GM12878 (cell line): ENCODE measurements at regions not wholly inside any gene's neighbourhood (a gene's known extent, or its start where the extent isn't known, plus 50 kb on each side); places are given as distances from the start of the nearest gene placed in this dataset.

Experiments
- ATAC-seq: fragments of 200-7000 bp; cut with Tn5 transposase; 3 replicates; pipeline ENCODE4 v1.9.1; 2020; ENCODE audit warnings: mild to moderate bottlenecking, moderate library complexity
- BruUV-seq: library from RNA; stranded (reverse); fragments of 400-500 nt; replicated peaks from 2 replicates; lab custom pipeline; 2021; lab: Mats Ljungman, UMichigan
- CTCF ChIA-PET: fragments of 300-600 bp; sonication (Branson Sonifier 250); formaldehyde crosslinking; extraction: SDS; loops from one replicate; lab custom pipeline; 2021; ENCODE audit warnings: inconsistent platforms; lab: Yijun Ruan, JAX
- POLR2A ChIA-PET: fragments of 350-600 bp; formaldehyde crosslinking; extraction: SDS; loops from one replicate; lab custom pipeline; 2021; ENCODE audit warnings: inconsistent platforms; lab: Charles Lee
- RAD21 ChIA-PET: fragments of 300-600 bp; sonication (Branson Sonifier 250); formaldehyde crosslinking; loops from one replicate; lab custom pipeline; 2023; ENCODE audit warnings: antibody characterized with exemption; ENCODE audit not compliant: unreplicated experiment; lab: Charles Lee
- SMC1A ChIA-PET: fragments of 300-600 bp; sonication (Branson Sonifier 250); formaldehyde crosslinking; loops from one replicate; lab custom pipeline; 2023; ENCODE audit not compliant: unreplicated experiment, uncharacterized antibody; lab: Charles Lee
- DNase-seq: peaks from one replicate; pipeline ENCODE4 v3.0.0-alpha.2; 2011; ENCODE audit warnings: low read depth, low spot score
- FAIRE-seq: peaks from 3 replicates; lab custom pipeline; 2011; peaks lifted over from hg19 to GRCh38; lab: Jason Lieb, UNC
- H2AFZ ChIP-seq: 2 replicates; pipeline ENCODE4 v1.6.0; 2011; ENCODE audit warnings: low read depth, low read length, control low read depth; ENCODE audit not compliant: control insufficient read depth
- H3K27ac ChIP-seq: 2 replicates; pipeline ENCODE4 v1.5.1; 2011; ENCODE audit warnings: control low read depth; ENCODE audit not compliant: control insufficient read depth, insufficient read depth
- H3K27me3 ChIP-seq, 2 experiments: replicated peaks in 1 of 2; 2 replicates each; pipeline versions ENCODE4 v1.6.0 to v1.6.1; 2011; ENCODE audit warnings: low read length in 1 of 2; ENCODE audit not compliant: control insufficient read depth in 2 of 2, insufficient read depth in 2 of 2
- H3K36me3 ChIP-seq, 2 experiments: 2 replicates each; pipeline ENCODE4 v1.5.1; 2011; ENCODE audit warnings: low read length in 1 of 2; ENCODE audit not compliant: control insufficient read depth in 2 of 2, insufficient read depth in 2 of 2
- H3K4me1 ChIP-seq: 2 replicates; pipeline ENCODE4 v1.6.1; 2011; ENCODE audit warnings: mild to moderate bottlenecking, low read length, moderate library complexity, mixed read lengths; ENCODE audit not compliant: control insufficient read depth, insufficient read depth
- H3K4me2 ChIP-seq: 2 replicates; pipeline ENCODE4 v1.6.0; 2011; ENCODE audit warnings: control low read depth; ENCODE audit not compliant: control insufficient read depth, insufficient read depth
- H3K4me3 ChIP-seq: fragments of 200-600 bp; sonication (generic); 2 replicates; pipeline ENCODE4 v1.5.1; 2016
- H3K79me2 ChIP-seq: 2 replicates; pipeline ENCODE4 v1.6.0; 2011; ENCODE audit warnings: low read length; ENCODE audit not compliant: control insufficient read depth, insufficient read depth
- H3K9ac ChIP-seq: 2 replicates; pipeline ENCODE4 v1.8.0; 2011; ENCODE audit warnings: low read length, control low read depth, mixed read lengths; ENCODE audit not compliant: control insufficient read depth, insufficient read depth
- H3K9me3 ChIP-seq: replicated peaks from 3 replicates; pipeline ENCODE4 v1.5.1; 2011; ENCODE audit warnings: mild to moderate bottlenecking, low read length; ENCODE audit not compliant: control insufficient read depth, insufficient read depth
- H4K20me1 ChIP-seq: 2 replicates; pipeline ENCODE4 v1.6.0; 2011; ENCODE audit not compliant: control insufficient read depth, insufficient read depth
- ESRRA ChIP-seq: IDR thresholded peaks from 2 replicates; pipeline ENCODE4 v1.6.1; 2012; ENCODE audit warnings: mild to moderate bottlenecking, low read length, improper control_type of control experiment
- NR2C1 ChIP-seq: fragments of 450-650 bp; IDR thresholded peaks from 2 replicates; pipeline ENCODE4 v1.6.1; 2017; ENCODE audit warnings: antibody characterized with exemption, mild to moderate bottlenecking, moderate library complexity
- PAX5 ChIP-seq: IDR thresholded peaks from 2 replicates; pipeline ENCODE4 v1.6.1; 2011; ENCODE audit warnings: low read depth, low read length, borderline replicate concordance
- WGBS: methylation state at CpG from one replicate; pipeline ENCODE4 v1.1.6; 2016; ENCODE audit warnings: low lambda C conversion rate; ENCODE audit not compliant: insufficient replicate concordance, insufficient coverage; ENCODE audit errors: missing lambda C conversion rate; 5-methylcytosine and 5-hydroxymethylcytosine counted together
- in situ Hi-C: fragments of 300-500 bp; cut with MboI; formaldehyde crosslinking; loops from 9 replicates; pipeline ENCODE4 v1.14.3; 2018; ENCODE audit warnings: mixed read lengths
- intact Hi-C: fragments of 100-400 bp; cut with micrococcal nuclease; formaldehyde crosslinking; loops from one replicate; pipeline ENCODE4 v1.14.2; 2022; ENCODE audit not compliant: unreplicated experiment
- TF ChIP-seq, protein P1 (sequence below): fragments of 450-650 bp; IDR thresholded peaks from 2 replicates; pipeline ENCODE4 v1.6.1; 2017; ENCODE audit warnings: mild to moderate bottlenecking, moderate library complexity
- TF ChIP-seq, protein P2 (sequence below): IDR thresholded peaks from 2 replicates; pipeline ENCODE4 v1.6.1; 2011; ENCODE audit warnings: mild to moderate bottlenecking, low read depth, low read length, moderate library complexity; ENCODE audit not compliant: insufficient replicate concordance
- TF ChIP-seq, protein P3 (sequence below): IDR thresholded peaks from 2 replicates; pipeline ENCODE4 v1.6.1; 2012; ENCODE audit warnings: improper control_type of control experiment, low read depth, low read length; ENCODE audit not compliant: insufficient replicate concordance
- TF ChIP-seq, protein P4 (sequence below): fragments of 450-650 bp; IDR thresholded peaks from 2 replicates; pipeline ENCODE4 v1.6.1; 2017; ENCODE audit warnings: borderline replicate concordance

DNA sequence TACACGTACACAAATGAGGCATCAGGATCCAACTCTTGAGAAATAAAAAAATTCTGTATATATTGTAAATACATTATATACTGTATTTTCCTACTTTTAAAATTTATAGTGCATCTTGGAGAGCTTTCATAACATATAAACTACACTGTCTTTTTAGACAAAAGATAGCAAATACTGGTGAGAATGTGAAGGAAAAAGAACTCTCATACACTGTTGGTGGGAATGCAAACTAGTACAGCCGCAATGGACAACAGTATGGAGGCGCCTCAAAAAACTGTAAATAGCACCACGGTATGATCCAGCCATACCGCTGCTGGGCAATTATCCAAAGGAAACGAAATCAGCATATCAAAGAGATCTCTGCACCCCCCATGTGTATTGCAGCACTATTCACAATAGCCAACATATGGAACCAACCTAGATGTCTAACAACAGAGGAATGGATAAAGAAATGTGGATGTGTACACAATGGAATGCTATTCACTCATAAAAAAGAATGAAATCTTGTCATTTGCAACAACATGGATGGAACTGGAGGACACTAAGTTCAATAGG, 292.4 kb downstream of the EFNB2 start:
- SMC1A ChIA-PET, result no interaction called here
- no peaks in the 10 kb centered on the region for H3K79me2 ChIP-seq
- POLR2A ChIA-PET, result no interaction called here
- in situ Hi-C loops, result no loop called here
- H3K9ac ChIP-seq, result no peak overlapping the region
- no TSS peak for BruUV-seq
- H3K4me2 ChIP-seq, result no peak overlapping the region
- H3K27ac ChIP-seq, result no peak overlapping the region
- no peaks in the 10 kb centered on the region for H3K27me3 ChIP-seq
- CTCF ChIA-PET, result no interaction called here
- 42% methylated on average over 6 of the region's 6 CpGs for WGBS
- no peak overlapping the region for H3K4me3 ChIP-seq
- ATAC-seq (no peak), DNase-seq (no peak), FAIRE-seq (no peak)
- H3K4me1 ChIP-seq, result no peaks in the 10 kb centered on the region
- intact Hi-C loops, result no loop called here
- H3K9me3 ChIP-seq, result no peaks in the 10 kb centered on the region
- no peaks in the 10 kb centered on the region for H3K36me3 ChIP-seq
- RAD21 ChIA-PET, result no interaction called here
- no peaks in the 10 kb centered on the region for H4K20me1 ChIP-seq
- H2AFZ ChIP-seq, result no peak overlapping the region
- TF ChIP-seq, protein P1, sequence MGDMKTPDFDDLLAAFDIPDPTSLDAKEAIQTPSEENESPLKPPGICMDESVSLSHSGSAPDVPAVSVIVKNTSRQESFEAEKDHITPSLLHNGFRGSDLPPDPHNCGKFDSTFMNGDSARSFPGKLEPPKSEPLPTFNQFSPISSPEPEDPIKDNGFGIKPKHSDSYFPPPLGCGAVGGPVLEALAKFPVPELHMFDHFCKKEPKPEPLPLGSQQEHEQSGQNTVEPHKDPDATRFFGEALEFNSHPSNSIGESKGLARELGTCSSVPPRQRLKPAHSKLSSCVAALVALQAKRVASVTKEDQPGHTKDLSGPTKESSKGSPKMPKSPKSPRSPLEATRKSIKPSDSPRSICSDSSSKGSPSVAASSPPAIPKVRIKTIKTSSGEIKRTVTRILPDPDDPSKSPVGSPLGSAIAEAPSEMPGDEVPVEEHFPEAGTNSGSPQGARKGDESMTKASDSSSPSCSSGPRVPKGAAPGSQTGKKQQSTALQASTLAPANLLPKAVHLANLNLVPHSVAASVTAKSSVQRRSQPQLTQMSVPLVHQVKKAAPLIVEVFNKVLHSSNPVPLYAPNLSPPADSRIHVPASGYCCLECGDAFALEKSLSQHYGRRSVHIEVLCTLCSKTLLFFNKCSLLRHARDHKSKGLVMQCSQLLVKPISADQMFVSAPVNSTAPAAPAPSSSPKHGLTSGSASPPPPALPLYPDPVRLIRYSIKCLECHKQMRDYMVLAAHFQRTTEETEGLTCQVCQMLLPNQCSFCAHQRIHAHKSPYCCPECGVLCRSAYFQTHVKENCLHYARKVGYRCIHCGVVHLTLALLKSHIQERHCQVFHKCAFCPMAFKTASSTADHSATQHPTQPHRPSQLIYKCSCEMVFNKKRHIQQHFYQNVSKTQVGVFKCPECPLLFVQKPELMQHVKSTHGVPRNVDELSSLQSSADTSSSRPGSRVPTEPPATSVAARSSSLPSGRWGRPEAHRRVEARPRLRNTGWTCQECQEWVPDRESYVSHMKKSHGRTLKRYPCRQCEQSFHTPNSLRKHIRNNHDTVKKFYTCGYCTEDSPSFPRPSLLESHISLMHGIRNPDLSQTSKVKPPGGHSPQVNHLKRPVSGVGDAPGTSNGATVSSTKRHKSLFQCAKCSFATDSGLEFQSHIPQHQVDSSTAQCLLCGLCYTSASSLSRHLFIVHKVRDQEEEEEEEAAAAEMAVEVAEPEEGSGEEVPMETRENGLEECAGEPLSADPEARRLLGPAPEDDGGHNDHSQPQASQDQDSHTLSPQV, result no peak
- TF ChIP-seq PAX5 (no peak), NR2C1 (no peak), ESRRA (no peak)
- TF ChIP-seq, protein P2, sequence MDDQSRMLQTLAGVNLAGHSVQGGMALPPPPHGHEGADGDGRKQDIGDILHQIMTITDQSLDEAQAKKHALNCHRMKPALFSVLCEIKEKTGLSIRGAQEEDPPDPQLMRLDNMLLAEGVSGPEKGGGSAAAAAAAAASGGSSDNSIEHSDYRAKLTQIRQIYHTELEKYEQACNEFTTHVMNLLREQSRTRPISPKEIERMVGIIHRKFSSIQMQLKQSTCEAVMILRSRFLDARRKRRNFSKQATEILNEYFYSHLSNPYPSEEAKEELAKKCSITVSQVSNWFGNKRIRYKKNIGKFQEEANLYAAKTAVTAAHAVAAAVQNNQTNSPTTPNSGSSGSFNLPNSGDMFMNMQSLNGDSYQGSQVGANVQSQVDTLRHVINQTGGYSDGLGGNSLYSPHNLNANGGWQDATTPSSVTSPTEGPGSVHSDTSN, result no peak
- TF ChIP-seq, protein P3, sequence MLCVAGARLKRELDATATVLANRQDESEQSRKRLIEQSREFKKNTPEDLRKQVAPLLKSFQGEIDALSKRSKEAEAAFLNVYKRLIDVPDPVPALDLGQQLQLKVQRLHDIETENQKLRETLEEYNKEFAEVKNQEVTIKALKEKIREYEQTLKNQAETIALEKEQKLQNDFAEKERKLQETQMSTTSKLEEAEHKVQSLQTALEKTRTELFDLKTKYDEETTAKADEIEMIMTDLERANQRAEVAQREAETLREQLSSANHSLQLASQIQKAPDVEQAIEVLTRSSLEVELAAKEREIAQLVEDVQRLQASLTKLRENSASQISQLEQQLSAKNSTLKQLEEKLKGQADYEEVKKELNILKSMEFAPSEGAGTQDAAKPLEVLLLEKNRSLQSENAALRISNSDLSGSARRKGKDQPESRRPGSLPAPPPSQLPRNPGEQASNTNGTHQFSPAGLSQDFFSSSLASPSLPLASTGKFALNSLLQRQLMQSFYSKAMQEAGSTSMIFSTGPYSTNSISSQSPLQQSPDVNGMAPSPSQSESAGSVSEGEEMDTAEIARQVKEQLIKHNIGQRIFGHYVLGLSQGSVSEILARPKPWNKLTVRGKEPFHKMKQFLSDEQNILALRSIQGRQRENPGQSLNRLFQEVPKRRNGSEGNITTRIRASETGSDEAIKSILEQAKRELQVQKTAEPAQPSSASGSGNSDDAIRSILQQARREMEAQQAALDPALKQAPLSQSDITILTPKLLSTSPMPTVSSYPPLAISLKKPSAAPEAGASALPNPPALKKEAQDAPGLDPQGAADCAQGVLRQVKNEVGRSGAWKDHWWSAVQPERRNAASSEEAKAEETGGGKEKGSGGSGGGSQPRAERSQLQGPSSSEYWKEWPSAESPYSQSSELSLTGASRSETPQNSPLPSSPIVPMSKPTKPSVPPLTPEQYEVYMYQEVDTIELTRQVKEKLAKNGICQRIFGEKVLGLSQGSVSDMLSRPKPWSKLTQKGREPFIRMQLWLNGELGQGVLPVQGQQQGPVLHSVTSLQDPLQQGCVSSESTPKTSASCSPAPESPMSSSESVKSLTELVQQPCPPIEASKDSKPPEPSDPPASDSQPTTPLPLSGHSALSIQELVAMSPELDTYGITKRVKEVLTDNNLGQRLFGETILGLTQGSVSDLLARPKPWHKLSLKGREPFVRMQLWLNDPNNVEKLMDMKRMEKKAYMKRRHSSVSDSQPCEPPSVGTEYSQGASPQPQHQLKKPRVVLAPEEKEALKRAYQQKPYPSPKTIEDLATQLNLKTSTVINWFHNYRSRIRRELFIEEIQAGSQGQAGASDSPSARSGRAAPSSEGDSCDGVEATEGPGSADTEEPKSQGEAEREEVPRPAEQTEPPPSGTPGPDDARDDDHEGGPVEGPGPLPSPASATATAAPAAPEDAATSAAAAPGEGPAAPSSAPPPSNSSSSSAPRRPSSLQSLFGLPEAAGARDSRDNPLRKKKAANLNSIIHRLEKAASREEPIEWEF, result no peak
- TF ChIP-seq, protein P4, sequence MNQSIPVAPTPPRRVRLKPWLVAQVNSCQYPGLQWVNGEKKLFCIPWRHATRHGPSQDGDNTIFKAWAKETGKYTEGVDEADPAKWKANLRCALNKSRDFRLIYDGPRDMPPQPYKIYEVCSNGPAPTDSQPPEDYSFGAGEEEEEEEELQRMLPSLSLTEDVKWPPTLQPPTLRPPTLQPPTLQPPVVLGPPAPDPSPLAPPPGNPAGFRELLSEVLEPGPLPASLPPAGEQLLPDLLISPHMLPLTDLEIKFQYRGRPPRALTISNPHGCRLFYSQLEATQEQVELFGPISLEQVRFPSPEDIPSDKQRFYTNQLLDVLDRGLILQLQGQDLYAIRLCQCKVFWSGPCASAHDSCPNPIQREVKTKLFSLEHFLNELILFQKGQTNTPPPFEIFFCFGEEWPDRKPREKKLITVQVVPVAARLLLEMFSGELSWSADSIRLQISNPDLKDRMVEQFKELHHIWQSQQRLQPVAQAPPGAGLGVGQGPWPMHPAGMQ, result no peak
